Loucy (cell line): ENCODE measurements at regions not wholly inside any gene's neighbourhood (a gene's known extent, or its start where the extent isn't known, plus 50 kb on each side); places are given as distances from the start of the nearest gene placed in this dataset.

Experiments
- EZH2phosphoT487 ChIP-seq: fragments of 200-600 bp; IDR thresholded peaks from 2 replicates; pipeline ENCODE4 v1.6.1; 2018; ENCODE audit warnings: antibody characterized with exemption, mild to moderate bottlenecking, moderate library complexity, borderline replicate concordance
- TF ChIP-seq, protein P1 (sequence below): fragments of 200-600 bp; sonication (generic); conservative IDR thresholded peaks from 2 replicates; pipeline ENCODE4 v1.5.1; 2014; ENCODE audit warnings: mild to moderate bottlenecking, antibody characterized with exemption, low read length

DNA sequence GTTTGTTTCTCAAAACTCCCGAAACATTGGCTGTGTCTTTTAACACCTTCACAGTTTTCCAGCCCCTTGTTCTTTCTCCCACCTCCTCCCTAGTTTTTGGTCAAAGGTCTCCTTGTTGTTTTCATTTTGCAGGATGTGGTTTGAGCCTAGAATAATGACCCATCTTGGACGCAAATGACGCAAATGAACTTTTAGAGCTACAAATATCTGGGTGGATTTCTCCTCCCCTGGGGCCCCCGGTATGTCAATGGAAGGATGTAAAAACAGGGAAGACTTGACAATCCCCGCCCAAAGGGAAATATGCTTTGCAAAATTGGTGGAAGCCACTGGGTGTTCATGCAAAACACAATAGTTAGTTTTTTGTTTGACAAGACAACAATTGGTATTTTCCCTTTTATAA is 236.0 kb upstream of the IRX3 start:
- TF ChIP-seq, protein P1, sequence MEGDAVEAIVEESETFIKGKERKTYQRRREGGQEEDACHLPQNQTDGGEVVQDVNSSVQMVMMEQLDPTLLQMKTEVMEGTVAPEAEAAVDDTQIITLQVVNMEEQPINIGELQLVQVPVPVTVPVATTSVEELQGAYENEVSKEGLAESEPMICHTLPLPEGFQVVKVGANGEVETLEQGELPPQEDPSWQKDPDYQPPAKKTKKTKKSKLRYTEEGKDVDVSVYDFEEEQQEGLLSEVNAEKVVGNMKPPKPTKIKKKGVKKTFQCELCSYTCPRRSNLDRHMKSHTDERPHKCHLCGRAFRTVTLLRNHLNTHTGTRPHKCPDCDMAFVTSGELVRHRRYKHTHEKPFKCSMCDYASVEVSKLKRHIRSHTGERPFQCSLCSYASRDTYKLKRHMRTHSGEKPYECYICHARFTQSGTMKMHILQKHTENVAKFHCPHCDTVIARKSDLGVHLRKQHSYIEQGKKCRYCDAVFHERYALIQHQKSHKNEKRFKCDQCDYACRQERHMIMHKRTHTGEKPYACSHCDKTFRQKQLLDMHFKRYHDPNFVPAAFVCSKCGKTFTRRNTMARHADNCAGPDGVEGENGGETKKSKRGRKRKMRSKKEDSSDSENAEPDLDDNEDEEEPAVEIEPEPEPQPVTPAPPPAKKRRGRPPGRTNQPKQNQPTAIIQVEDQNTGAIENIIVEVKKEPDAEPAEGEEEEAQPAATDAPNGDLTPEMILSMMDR = no peak
- TF ChIP-seq EZH2phosphoT487 = no peak
